OCI-LY3 (cell line): ENCODE measurements at regions not wholly inside any gene's neighbourhood (a gene's known extent, or its start where the extent isn't known, plus 50 kb on each side); places are given as distances from the start of the nearest gene placed in this dataset.
A peak's percentile ranks its signal among the peaks of the same experiment; 100 is the strongest.

Source experiments
- H2AFZ ChIP-seq: fragments of 200-600, 300-600 bp; shearing (Covaris generic); 2 replicates; pipeline ENCODE4 v1.6.0; 2014; ENCODE audit warnings: antibody characterized with exemption, low read depth, low read length
- H3K27ac ChIP-seq: fragments of 200-600, 300-600 bp; sonication (generic); 2 replicates; pipeline ENCODE4 v1.5.1; 2014; ENCODE audit warnings: mild to moderate bottlenecking, low read length, moderate library complexity, mixed read lengths
- H3K27me3 ChIP-seq: fragments of 200-600, 300-600 bp; sonication (generic); 2 replicates; pipeline ENCODE4 v1.6.1; 2014; ENCODE audit warnings: low read depth, low read length, mixed read lengths
- H3K36me3 ChIP-seq: fragments of 200-600, 300-600 bp; sonication (generic); replicated peaks from 2 replicates; pipeline ENCODE3; 2014; ENCODE audit warnings: low read depth, low read length, mixed read lengths
- H3K4me1 ChIP-seq: fragments of 300-600, 200-600 bp; sonication (generic); 2 replicates; pipeline ENCODE4 v1.6.1; 2014; ENCODE audit warnings: low read length, mixed read lengths
- H3K4me2 ChIP-seq: fragments of 200-600, 300-600 bp; sonication (generic); 2 replicates; pipeline ENCODE4 v1.6.1; 2014; ENCODE audit warnings: low read length, mixed read lengths
- H3K4me3 ChIP-seq: fragments of 300-600, 200-600 bp; sonication (generic); 2 replicates; pipeline ENCODE4 v1.5.1; 2014; ENCODE audit warnings: antibody characterized with exemption, mild to moderate bottlenecking, low read length, moderate library complexity
- H3K79me2 ChIP-seq: fragments of 300-600, 200-600 bp; shearing (Covaris generic); 2 replicates; pipeline ENCODE4 v1.6.1; 2014; ENCODE audit warnings: mild to moderate bottlenecking, low read length, mixed read lengths
- H3K9ac ChIP-seq: fragments of 300-600, 200-600 bp; shearing (Covaris generic); 2 replicates; pipeline ENCODE4 v1.6.0; 2014; ENCODE audit warnings: mild to moderate bottlenecking, low read length, moderate library complexity
- H3K9me3 ChIP-seq: fragments of 200-600, 300-600 bp; shearing (Covaris generic); 2 replicates; pipeline ENCODE4 v1.6.1; 2014; ENCODE audit warnings: low read length, mixed read lengths; ENCODE audit not compliant: insufficient read depth
- H4K20me1 ChIP-seq: fragments of 200-600, 300-600 bp; sonication (generic); 2 replicates; pipeline ENCODE4 v1.6.1; 2016; ENCODE audit warnings: low read length, mixed read lengths; ENCODE audit not compliant: insufficient read depth
- CTCF ChIP-seq: fragments of 200-600, 300-600 bp; sonication (generic); IDR thresholded peaks from 2 replicates; pipeline ENCODE4 v1.5.1; 2014; ENCODE audit warnings: antibody characterized with exemption, low read length, low read depth
- EZH2phosphoT487 ChIP-seq: fragments of 200-600 bp; shearing (Covaris generic); IDR thresholded peaks from 2 replicates; pipeline ENCODE4 v1.6.1; 2018; ENCODE audit warnings: antibody characterized with exemption, mixed run types, low read depth

GRCh38 chr4:106695501-106696262 is 327.1 kb upstream of the GIMD1 start:
- H3K27me3 ChIP-seq, result no peaks in the 10 kb centered on the region
- H3K79me2 ChIP-seq, result no peaks in the 10 kb centered on the region
- H3K36me3 ChIP-seq, result no peaks in the 10 kb centered on the region
- H3K9ac ChIP-seq, result no peak overlapping the region
- TF ChIP-seq CTCF, result no peak
- TF ChIP-seq EZH2phosphoT487, result no peak
- H3K4me3 ChIP-seq, result no peak overlapping the region
- H3K4me2 ChIP-seq, result no peak overlapping the region
- no peak overlapping the region for H3K27ac ChIP-seq
- H4K20me1 ChIP-seq, result no peaks in the 10 kb centered on the region
- H3K9me3 ChIP-seq, result no peaks in the 10 kb centered on the region
- H3K4me1 ChIP-seq, result peaks cover 17% of the 10 kb centered on the region
- H2AFZ ChIP-seq, result no peak overlapping the region

GRCh38 chr4:106694232-106694631 is 325.7 kb upstream of the GIMD1 start:
- Histone ChIP-seq H3K9me3 (no peaks in the 10 kb centered on the region), H3K4me3 (no peak overlapping the region), H3K9ac (no peak overlapping the region), H3K79me2 (no peaks in the 10 kb centered on the region), H3K4me2 (no peak overlapping the region), H3K27me3 (no peaks in the 10 kb centered on the region), H3K36me3 (no peaks in the 10 kb centered on the region), H3K27ac (peak overlapping the region; percentile 9; the same call in 1 of the 2 replicates), H2AFZ (no peak overlapping the region), H3K4me1 (peaks cover 21% of the 10 kb centered on the region), H4K20me1 (no peaks in the 10 kb centered on the region)
- TF ChIP-seq CTCF (no peak), EZH2phosphoT487 (no peak)

GRCh38 chr4:106691749-106692148 is 323.2 kb upstream of the GIMD1 start:
- no peak overlapping the region for H2AFZ ChIP-seq
- no peak for TF ChIP-seq CTCF
- no peak for TF ChIP-seq EZH2phosphoT487
- peaks cover 21% of the 10 kb centered on the region for H3K4me1 ChIP-seq
- no peak overlapping the region for H3K4me3 ChIP-seq
- H3K36me3 ChIP-seq, result no peaks in the 10 kb centered on the region
- no peak overlapping the region for H3K4me2 ChIP-seq
- no peaks in the 10 kb centered on the region for H4K20me1 ChIP-seq
- no peaks in the 10 kb centered on the region for H3K27me3 ChIP-seq
- no peaks in the 10 kb centered on the region for H3K79me2 ChIP-seq
- no peaks in the 10 kb centered on the region for H3K9me3 ChIP-seq
- no peak overlapping the region for H3K27ac ChIP-seq
- no peak overlapping the region for H3K9ac ChIP-seq

- Histone ChIP-seq H3K27ac (no peak overlapping the region), H4K20me1 (no peaks in the 10 kb centered on the region), H3K4me2 (peak overlapping the region; percentile 25), H3K79me2 (no peaks in the 10 kb centered on the region), H3K9ac (no peak overlapping the region), H3K4me3 (no peak overlapping the region), H3K4me1 (peaks cover 16% of the 10 kb centered on the region), H3K27me3 (no peaks in the 10 kb centered on the region), H3K36me3 (no peaks in the 10 kb centered on the region), H3K9me3 (no peaks in the 10 kb centered on the region), H2AFZ (peak overlapping the region; percentile 74; the same call in 1 of the 2 replicates)
- TF ChIP-seq EZH2phosphoT487, result no peak
- TF ChIP-seq CTCF, result no peak
Observed at GRCh38 chr4:106690487-106690886, 321.9 kb upstream of the GIMD1 start.
